Upper lobe of left lung (tissue), 4 donors: ENCODE measurements at regions not wholly inside any gene's neighbourhood (a gene's known extent, or its start where the extent isn't known, plus 50 kb on each side); places are given as distances from the start of the nearest gene placed in this dataset.

Experiments used
- EP300 ChIP-seq, 4 donors: sonication (generic); formaldehyde crosslinking; IDR thresholded peaks; one replicate each; pipeline ENCODE4 v1.5.1; 2017; ENCODE audit warnings: antibody characterized with exemption in 4 of 4, control low read depth in 2 of 4
- TF ChIP-seq, protein P1 (sequence below), 6 experiments: fragments of 450-650 bp in 4 of 6; fragments of 200-600 bp in 2 of 6; sonication (generic) in 2 of 6; IDR thresholded peaks; one replicate each; pipeline ENCODE4 v1.5.1; 2016 to 2019; ENCODE audit warnings: antibody characterized with exemption in 6 of 6

GRCh38 chr2:30060562-30060961, 86.2 kb upstream of the YPEL5 start:
- TF ChIP-seq, protein P1, sequence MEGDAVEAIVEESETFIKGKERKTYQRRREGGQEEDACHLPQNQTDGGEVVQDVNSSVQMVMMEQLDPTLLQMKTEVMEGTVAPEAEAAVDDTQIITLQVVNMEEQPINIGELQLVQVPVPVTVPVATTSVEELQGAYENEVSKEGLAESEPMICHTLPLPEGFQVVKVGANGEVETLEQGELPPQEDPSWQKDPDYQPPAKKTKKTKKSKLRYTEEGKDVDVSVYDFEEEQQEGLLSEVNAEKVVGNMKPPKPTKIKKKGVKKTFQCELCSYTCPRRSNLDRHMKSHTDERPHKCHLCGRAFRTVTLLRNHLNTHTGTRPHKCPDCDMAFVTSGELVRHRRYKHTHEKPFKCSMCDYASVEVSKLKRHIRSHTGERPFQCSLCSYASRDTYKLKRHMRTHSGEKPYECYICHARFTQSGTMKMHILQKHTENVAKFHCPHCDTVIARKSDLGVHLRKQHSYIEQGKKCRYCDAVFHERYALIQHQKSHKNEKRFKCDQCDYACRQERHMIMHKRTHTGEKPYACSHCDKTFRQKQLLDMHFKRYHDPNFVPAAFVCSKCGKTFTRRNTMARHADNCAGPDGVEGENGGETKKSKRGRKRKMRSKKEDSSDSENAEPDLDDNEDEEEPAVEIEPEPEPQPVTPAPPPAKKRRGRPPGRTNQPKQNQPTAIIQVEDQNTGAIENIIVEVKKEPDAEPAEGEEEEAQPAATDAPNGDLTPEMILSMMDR (IDR thresholded peaks at IDR 0.05): no peak
- TF ChIP-seq EP300 (IDR thresholded peaks at IDR 0.05): no peak
